ENCODE measurements at regions not wholly inside any gene's neighbourhood (a gene's known extent, or its start where the extent isn't known, plus 50 kb on each side); places are given as distances from the start of the nearest gene placed in this dataset.

GRCh38 chr10:126777714-126778113 lies 107.2 kb upstream of the C10orf90 start:
- ChIA-PET POLR2A (no interaction called here), CTCF (no interaction called here)
- FAIRE-seq (no peak), DNase-seq (ENCODE audit: low read depth, low spot score) (no peak)
- Histone ChIP-seq H3K4me1 (ENCODE audit: control insufficient read depth, extremely low read depth, insufficient read depth, low read length) (no peaks in the 10 kb centered on the region), H3K9me1 (replicated peaks; ENCODE audit: control insufficient read depth, extremely low read depth, insufficient read depth, low read length) (no peaks in the 10 kb centered on the region), H3K79me2 (ENCODE audit: control insufficient read depth, insufficient read depth, low read length) (no peaks in the 10 kb centered on the region), H3K27ac (ENCODE audit: insufficient read depth, low read depth, low read length) (no peak overlapping the region), H3K36me3 (ENCODE audit: control insufficient read depth in 2 of 2, extremely low read depth in 1 of 2, insufficient read depth in 2 of 2, low read length in 2 of 2) (no peaks in the 10 kb centered on the region), H3K9me3 (replicated peaks; ENCODE audit: control insufficient read depth, insufficient read depth, low read length) (no peaks in the 10 kb centered on the region), H4K20me1 (replicated peaks; ENCODE audit: control insufficient read depth, extremely low read depth, insufficient read depth, low read length) (no peaks in the 10 kb centered on the region), H3K9ac (replicated peaks; ENCODE audit: extremely low read depth, insufficient read depth, low read length) (no peak overlapping the region), H3K27me3 (ENCODE audit: control insufficient read depth in 2 of 2, insufficient read depth in 2 of 2, low read length in 2 of 2) (no peaks in the 10 kb centered on the region), H3K4me3 (replicated peaks in 1 of 3; ENCODE audit: insufficient read depth in 1 of 3, low read depth in 1 of 3, low read length in 3 of 3) (no peak overlapping the region), H2AFZ (ENCODE audit: low read depth, low read length) (no peak overlapping the region), H3K4me2 (ENCODE audit: insufficient read depth, low read length) (no peak overlapping the region)
- BruUV-seq (replicated peaks): no TSS peak
- TF ChIP-seq JUN (IDR thresholded peaks at IDR 0.05; ENCODE audit: borderline replicate concordance, insufficient read depth, insufficient read length, low read depth) (no peak), MAX (IDR thresholded peaks at IDR 0.05; ENCODE audit: insufficient read depth, insufficient read length) (no peak), FOS (IDR thresholded peaks at IDR 0.05; ENCODE audit: borderline replicate concordance, insufficient read depth, low read length) (no peak), CTCF (IDR thresholded peaks at IDR 0.05; ENCODE audit: extremely low read depth in 1 of 2, insufficient read depth in 1 of 2, low read depth in 1 of 2, low read length in 2 of 2) (no peak), GATA2 (IDR thresholded peaks at IDR 0.05; ENCODE audit: insufficient read depth, insufficient read length, low read depth, low read length) (no peak), POLR2A (IDR thresholded peaks at IDR 0.05; ENCODE audit: low read depth, low read length) (no peak), EZH2 (IDR thresholded peaks at IDR 0.05; ENCODE audit: borderline replicate concordance, low read depth, low read length, severe bottlenecking) (no peak), POLR2AphosphoS5 (IDR thresholded peaks at IDR 0.05; ENCODE audit: insufficient read depth, low read depth, low read length) (no peak), MYC (IDR thresholded peaks at IDR 0.05; ENCODE audit: low read depth, low read length) (no peak)
- dilution Hi-C loops (cut with MboI; ENCODE audit: extremely low pct_ligation_motif_present, low sequenced_read_pairs): no loop called here
- intact Hi-C loops (cut with micrococcal nuclease): no loop called here

Data from endothelial cell of umbilical vein (primary cell).